ENCODE measurements at regions not wholly inside any gene's neighbourhood (a gene's known extent, or its start where the extent isn't known, plus 50 kb on each side); places are given as distances from the start of the nearest gene placed in this dataset.
"Not testable (repeated sequence)": the region's sequence is repeated elsewhere in the genome, so short reads cannot be mapped to it uniquely, and the experiment has no call there.

DNA sequence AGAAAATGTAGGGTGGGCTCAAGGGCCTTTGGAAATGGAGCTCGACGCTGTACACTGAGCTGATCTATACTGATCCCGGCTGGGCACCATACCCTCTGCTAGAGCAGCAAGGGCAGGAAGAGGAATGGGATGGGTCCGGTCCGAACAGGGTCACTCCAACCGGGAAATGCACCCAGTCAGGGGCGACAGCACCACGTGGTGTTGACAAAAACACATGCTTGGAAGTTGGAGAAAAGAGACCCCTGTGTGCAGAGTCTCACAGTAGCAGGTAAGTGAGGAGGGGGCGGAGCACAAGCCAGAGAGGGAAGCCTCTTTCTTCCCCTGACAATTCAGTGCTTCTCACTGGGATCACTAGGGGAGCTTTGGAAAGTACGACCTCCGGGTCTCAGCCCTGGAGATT, 84.1 kb upstream of the ASB18 start:
- DNase-seq (ENCODE audit: low read depth): no peak

DNA sequence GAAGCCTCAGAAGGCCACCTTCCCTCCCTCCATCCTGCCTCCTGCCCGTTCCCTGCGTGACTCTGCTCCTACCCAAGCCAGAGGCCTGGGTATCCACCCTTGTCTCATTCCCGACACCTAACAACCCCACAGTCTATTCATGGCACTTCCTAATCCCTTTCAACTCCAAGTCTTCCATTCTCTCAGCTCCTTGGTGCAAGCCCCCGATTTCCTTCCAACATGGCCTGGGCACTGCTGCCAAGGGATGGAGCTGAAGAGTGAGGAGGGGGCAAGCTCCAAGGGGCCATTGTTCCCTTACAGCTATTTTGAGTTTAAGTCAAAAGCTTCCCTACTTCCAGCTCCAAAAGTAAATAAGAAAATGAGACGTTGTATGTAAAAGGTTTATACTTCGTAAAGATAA, 84.8 kb upstream of the ASB18 start:
- DNase-seq (ENCODE audit: low read depth): no peak

DNA sequence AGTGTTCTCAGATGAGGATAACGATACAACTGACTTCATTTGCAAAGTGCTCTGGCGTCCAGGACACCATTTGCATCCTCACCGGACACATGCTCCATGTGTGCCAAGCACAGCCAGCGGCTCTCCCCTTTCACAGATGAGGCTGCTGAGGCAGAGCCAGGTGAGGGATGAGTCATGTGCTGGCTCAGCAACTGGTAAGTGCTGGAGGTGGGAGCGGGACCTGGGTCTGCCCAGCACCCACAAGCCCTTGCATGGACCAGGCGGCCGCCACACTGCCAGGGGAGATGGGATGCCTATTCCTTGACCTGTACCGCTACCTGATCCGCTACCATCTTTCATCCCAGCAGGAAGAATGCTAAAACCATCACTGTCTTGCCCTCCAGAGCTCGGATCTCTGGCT, 86.2 kb upstream of the ASB18 start:
- no peak for DNase-seq (ENCODE audit: low read depth)

DNA sequence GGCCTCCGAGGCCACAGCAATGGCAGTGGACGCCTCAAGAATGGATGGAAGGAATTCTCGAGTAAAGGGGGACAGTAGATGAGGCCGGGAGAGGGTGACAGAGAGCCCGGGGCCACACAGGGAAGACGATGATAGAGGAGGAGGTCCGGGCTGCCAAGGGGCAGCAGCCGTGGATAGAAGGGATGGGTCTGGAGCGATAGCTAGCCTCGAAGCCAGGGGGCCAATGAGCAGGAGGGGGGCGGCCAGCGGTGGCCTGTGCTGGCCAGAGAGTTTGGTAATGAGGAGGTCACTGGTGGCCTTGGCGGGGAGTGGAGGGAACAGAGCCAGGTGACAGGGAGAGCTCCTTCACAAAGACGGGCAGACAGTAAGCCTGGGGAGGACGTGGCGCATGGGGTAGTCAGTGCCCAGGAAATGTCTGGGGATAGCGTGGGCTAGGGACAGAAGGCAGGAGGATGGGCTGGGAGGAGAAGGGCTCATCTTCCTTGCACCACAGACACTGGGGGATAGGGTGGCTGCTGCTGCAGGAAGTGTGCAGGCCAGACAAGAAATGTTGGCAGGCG, 87.8 kb upstream of the ASB18 start:
- no peak for DNase-seq (ENCODE audit: low read depth)

DNA sequence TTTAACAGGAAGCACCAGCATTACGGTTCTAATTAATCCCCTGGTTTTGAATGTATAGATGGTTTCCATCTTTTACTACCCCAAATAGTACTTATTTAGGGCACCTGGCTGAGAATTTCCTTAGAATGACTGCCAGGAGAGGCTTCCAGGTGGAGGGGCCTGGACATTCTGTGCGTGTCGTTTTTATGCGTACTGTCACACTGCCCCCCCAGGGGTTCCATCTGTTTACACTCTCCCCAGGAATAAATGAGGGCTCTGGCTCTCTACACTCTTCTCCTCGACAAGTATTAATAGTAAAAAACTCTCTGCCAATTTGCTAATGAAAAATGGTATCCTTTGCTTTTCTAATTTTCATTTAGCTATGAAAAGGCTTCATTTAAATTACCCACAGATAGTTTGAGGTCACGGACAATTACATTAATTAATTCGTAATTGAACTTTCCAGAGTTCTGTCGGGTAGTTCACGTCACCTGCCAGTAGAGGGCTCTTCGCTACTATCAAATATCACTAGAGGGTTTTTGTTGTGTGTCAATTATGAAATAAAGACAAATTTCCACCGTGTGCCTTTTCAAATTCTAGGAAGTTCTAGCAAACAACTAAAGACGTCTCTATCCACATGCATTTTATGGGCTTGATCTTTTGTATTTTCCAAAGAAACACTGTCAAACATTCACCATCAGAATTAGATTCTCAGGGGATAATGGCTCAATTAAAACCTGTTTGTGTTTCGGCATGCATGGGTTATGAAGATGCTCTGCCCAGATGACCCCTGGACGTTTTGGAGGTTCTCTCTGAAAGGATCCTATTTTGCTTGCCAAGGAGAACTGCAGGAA, 88.8 kb upstream of the ASB18 start:
- no peak for DNase-seq (ENCODE audit: low read depth)

DNA sequence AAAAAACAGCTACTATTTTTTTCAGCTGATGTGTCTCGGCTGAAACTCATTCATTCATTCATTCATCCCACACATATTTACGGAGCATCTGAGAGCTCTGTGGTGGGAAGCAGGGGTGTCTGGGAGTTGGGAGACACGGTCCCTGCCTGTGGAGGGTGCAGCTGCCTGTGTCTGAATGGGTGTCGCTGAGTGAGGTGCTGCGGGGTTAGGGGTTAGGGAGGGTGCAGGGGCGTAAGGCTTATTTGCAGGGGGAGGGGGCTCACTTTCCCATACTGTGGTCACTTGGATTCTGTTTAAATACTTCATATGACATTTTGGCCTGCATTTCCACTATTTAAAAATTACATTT, 89.4 kb upstream of the ASB18 start:
- DNase-seq (ENCODE audit: low read depth): no peak

DNA sequence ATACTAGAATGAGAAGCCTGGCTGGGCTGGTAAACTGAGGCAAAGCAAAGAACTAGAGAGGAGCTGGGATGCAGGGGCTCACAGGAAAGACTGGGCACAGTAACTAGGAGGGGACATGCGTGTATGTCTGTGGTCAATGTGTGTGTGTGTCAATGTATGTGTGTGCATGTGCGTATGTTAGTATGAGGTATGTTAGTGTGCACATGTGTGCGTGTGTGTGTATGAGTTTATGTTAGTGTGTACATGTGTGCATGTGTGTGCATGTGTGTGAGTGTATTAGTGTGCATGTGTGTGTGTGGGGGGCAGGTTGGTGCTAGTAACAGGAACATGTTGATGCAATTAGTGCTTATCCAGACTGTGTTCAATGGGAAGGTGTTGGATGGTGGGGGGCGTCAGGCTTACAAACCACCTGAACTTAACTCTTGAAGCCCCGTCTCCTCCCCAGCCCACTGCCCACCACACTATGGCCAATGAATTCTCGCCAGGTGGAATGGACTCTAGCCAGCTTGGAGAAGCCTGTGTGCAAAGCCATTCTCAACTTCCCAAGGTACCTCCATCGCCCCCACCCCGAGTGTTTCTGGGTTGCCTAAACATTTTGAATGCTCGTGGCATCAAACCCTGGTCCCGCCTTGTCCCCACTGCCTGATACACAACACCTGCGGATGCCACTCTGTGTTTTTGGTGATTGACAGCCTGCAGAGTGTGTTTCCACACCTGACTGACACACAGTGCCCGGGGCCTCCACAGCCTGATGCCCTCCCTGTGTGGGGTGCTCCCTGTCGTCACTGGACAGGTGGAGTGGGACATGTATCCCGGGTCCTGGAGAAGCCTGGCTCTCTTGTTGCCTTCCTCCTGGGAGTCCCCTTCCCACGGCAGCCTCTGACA, 90.1 kb upstream of the ASB18 start:
- no peak for DNase-seq (ENCODE audit: low read depth)

DNA sequence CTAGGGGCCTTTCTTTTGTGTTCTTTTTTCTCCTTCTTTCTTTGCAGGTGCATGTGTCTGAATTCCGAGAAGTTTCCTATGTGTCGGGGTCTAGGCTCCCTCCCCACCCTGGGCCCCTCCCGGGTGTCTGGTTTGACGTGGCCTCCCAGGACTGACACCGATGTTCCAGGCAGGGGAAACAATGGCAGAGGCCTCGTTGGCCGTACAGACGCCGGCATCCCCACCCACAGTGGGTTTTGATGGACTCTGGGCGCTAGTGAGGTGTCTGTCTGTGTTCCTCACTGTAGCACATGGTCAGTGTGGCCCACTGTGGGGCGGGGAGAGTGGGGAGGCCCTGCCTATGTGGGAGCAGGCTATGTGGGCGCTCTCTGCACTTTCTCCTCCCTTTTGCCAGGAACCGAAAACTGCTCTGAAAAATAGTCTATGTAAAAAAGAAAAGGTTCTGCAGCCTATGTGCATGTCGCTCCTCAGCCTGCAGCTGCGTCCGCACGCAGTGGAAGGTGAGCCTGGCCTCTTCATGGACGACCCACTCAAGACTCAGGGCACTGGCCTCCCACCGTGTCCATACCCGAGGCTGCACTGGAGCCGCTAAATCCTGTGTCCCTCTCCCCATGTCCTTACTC, 90.9 kb upstream of the ASB18 start:
- DNase-seq (ENCODE audit: low read depth): no peak

DNA sequence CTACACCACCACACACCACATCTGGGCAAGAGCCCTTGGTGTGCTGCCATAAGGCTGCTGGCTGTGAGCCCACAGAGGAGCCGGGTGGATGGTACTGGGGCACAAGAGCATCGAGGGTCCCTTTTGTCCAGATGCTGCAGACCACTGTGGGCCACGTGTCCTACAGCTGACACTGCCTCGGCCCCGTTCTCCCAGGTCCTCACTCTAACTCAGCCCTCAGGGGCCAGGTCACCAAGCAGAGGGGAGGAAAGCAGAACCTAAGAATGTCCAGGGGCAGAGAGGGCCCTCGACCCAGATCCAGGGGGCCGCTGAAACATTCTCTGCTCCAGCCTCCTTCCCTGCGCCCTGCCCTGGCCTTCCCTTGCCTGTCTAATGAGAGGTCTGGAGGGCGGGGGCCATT, 91.7 kb upstream of the ASB18 start:
- no peak for DNase-seq (ENCODE audit: low read depth)

DNA sequence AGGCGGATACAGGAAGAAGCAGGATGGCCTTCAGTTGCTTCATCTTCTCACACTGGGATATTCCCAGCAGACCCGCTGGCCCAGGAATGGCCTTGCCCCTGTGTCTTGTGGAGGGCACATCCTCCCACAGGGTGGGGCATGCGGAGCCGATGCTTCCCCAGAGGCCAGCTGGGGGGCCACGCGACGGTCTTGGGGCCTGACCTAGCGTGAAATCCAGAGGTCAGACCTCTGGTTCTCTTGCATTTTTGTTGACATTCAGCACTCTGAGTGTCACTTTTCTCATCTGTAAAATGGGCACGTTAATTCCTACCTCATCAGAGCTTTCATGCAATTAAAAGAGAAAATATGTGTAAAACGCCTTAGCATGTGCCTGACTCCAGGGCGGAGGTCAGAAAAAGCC, 92.1 kb upstream of the ASB18 start:
- DNase-seq (ENCODE audit: low read depth): not testable (repeated sequence)

DNA sequence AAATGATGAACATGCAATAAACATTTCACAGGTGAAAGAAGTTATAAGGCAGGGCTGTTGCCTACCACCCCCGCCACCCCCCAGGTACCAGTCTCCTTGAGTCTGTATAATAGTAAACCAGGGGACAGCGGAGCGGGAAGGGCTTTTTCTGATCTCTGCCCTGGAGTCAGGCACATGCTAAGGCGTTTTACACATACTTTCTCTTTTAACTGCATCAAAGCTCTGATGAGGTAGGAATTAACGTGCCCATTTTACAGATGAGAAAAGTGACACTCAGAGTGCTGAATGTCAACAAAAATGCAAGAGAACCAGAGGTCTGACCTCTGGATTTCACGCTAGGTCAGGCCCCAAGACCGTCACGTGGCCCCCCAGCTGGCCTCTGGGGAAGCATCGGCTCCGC, 94.3 kb upstream of the ASB18 start:
- DNase-seq (ENCODE audit: low read depth): not testable (repeated sequence)

DNA sequence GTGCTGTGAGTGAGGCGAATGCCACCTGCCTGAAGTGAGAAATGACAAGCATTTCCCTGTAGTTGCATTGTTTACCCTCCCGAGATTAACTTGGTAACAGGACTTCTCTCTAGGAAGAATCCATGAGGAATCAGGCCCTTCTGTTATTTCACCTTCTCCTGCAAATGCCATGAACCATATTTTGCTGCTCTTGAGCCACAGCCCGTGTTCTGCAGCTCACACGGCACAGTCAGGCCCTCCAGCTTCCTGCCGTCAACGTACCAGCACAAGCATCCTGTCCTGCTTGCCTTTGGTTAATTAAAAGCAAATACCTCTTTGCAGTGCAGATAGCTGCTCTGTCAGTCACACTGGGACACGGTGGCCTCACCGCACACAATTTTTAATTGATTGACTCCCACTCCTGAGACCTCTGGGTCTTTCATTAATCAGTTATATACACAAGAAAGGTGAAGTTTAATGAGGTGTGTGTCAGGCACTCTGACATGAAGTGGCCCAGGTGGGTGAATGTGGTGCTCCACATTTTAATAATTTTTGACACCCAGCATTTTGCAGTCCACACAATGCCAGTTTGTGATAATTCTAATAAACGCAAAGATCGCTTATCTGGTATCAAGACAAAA, 95.3 kb upstream of the ASB18 start:
- DNase-seq (ENCODE audit: low read depth): no peak

DNA sequence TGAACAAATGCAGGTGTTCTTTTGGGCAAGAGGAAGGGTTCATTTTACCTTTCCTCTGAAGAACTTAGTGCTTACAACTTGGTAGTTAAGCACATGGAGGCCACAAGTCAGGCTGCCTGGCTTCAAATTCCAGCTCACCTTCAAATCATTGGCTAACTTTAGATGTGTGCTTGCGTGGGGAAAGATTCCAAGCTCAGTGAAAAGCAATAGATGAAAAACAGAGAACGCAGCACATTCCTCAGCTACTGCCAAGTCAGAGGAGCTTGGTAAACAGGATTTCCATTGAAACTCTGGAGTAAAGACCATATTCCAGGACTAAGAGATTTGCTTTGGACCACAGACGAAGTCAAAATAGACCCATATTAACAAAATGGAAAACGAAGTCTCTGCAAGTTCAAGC, 96.3 kb upstream of the ASB18 start:
- no peak for DNase-seq (ENCODE audit: low read depth)

DNA sequence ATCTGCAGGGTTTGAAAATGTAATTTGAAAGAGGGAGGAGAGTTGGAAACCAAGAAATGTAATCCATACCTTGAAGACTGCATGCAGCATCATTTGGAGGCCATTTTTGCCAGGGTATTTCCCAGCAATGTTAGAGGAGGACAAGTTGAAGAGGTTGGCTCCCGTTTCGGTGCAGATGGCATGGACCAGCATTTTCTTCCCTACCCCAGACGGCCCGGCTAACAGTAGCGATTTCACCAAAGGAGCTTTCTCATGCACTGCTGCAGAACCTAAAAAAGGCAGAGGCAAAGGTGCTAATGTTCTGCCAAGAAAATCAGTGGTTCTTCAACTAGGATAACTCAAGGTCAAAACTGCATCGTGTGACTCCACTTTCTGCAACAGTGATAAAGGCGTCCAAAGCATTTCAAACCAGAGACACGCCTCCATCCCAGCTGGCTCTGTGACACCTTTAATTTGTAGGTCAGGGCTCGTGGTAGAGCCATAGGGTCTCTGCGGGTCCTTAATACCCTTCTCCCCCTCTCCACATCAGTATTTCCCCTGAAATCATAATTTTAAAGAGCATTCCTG, 99.6 kb upstream of the ASB18 start:
- DNase-seq (ENCODE audit: low read depth): no peak

DNA sequence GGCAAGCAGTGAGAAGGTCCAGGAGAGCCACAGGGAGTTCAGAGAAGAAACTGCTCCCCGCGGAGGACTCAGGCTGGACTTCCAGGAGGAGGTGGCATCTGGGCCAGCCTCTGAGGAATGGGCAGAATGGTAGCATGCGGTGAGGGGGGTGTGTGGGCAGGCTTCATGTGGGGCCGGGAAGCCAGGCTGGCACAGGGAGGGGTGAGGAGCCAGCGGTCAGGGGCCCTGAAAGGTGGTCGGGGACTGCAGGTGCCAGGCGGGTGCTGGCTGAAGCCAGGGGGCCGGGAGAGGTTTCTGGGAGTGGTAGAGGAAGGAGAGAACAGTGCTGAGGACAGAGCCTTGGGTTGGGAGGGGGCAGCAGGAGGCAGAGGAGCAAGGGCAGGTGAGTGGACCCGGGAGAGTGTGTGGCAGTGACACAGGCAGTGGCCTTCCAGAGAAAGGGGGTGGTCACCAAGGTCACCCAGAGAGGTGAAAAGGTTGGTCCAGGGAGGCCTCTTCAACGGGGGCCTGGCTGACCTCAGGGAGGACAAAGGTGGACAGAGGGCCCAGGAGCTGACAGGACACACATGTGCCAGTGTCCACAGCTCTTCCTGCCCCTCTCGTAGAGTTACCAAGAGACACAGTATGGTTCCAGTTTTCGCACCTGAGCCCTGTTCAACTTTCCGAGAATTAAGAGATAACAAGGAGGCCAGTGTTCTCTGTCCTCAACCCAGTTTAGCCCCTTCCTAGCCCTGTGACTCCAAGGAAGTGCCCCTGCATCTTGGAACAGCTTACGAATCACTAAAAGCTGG, 101.2 kb upstream of the ASB18 start:
- DNase-seq (ENCODE audit: low read depth): no peak

DNA sequence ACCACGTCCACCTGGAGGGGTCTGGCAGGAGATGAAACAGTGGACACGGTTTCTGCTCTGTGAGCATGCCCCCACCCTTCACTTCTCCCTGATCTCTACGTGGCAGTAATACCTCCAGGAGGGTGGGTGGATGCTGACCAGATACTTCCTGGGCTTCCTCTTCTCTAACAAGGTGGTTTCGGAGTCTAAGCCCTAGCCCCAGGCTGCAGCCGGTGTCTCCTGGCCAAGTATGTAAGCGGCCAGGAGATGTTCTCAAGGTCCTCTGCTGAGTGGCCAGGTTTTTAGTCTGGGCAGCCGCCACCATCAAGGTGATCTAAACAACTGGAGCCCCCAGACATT, 101.8 kb upstream of the ASB18 start:
- DNase-seq (ENCODE audit: low read depth): no peak

DNA sequence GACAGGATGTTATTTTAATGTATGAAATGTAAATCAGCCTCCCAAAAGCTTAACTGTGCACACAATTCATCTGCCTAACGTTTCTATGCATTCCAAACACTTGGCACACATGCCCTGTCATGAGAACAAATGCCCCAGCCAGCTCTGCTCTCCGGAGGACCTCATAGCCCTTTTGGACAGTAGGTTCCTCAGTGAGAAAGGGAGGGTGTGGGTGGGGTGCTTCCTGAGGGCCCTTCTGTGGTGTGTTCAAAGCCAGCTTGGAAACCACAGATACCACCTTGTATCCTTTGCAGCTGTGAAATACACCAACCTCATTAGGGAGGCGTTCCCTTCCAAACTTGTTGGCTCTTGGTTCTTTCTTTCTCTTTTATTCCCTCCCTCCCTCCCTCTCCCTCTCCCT, 102.2 kb upstream of the ASB18 start:
- no peak for DNase-seq (ENCODE audit: low read depth)

DNA sequence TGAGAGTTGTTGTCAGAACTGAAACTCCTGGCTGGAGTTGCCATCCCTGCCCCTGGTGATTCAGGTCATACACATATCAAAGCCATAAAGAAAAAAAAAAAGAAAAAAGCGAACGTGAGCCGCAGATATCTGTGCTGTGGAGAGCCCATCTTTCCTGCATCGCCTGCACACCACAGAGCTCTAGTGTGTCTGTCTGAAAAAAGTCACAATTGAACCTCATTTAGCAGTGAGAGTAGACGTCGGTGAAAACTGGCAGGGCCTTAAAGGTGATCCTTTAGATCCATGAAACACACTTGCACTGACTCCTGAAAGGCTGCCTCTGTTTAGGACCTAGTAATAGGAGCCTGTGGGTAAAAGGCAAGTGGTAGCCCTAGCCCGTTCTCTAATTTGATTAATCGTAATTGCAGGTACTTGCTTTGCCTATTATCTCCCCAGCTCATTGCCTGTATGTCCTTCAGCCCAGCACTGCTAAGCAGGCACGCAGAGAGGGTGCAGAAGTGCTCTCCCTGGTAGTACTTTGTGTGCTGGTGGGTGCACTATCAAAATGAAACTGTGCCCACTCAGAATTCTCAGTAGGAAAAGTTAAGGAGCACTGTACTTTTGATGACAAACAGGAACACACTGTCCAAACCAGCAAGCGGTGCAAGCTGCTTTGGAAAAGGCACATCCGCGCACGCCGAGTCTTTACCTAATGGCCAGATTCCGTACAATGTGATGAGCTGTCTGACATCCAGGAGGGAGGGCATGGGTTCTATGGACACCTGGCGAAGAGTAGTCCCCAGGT, 103.5 kb upstream of the ASB18 start:
- no peak for DNase-seq (ENCODE audit: low read depth)

DNA sequence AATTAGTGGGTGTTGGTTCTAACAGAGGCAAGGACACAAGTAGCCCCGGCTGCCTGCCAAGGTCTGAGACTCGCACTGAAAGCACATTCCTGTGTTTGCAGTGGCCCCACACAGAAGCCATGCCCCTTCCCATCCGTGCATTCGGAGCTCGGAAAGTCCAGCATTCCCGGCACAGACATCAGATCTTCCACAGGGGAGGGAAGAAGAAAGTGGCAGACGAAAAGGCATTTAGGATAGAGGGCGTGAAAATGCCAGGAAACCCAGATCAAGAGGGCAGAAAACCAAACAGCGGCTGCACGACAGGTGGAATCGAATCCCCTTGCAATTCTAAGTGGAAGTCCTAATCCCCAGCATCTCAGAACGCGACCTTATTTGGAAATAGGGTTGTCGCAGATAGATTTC, 105.5 kb upstream of the ASB18 start:
- DNase-seq (ENCODE audit: low read depth): no peak

DNA sequence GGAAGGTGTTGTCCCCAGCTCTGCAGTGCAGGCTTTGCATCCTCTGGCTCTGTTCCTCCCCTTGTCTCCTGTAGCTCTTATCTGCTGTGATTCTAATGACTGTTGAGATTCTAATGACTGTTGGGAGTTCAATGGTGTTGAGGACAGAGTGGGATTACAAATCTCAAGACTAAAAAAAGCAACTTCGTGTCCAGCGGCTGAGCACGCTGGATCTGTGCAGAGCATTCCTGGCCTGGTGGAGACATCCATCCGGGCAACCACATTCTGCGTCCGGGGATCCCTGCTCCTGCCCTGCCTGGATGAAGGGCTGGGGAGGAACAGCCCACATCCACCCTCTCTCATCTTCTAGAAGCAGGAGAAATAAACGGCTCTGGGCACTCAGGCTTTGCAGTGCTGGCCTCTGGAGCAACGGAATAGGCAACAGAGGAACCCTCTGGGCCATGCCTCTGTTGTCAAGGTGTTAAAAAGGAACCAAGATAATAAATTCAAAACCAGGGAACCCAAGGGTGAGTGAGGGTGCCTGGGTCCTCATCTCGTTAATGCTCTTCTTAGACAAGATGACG, 106.7 kb upstream of the ASB18 start:
- DNase-seq (ENCODE audit: low read depth): no peak

Data from stimulated activated CD8-positive, alpha-beta memory T cell treated with anti-CD3 and anti-CD28 coated beads, Interleukin-7, amount 100 ng/mL, for 24 hours (primary cell).